Adrenal gland (tissue), 9 donors: ENCODE measurements at regions not wholly inside any gene's neighbourhood (a gene's known extent, or its start where the extent isn't known, plus 50 kb on each side); places are given as distances from the start of the nearest gene placed in this dataset.

Experiments
- DNase-seq, 7 donors: peaks; one replicate each; pipeline ENCODE4 v3.0.0-alpha.2; 2019 to 2020
- H3K27ac ChIP-seq, 5 donors: fragments of 200-600 bp; sonication (generic) in 4 of 5; 1 replicate in 3 of 5; 2 replicates in 2 of 5; pipeline versions ENCODE4 v1.5.1 to v1.8.0; 2016 to 2020; ENCODE audit warnings: mild to moderate bottlenecking in 1 of 5
- H3K27me3 ChIP-seq: fragments of 200-600 bp; 2 replicates; pipeline ENCODE4 v1.8.0; 2021
- H3K36me3 ChIP-seq, 2 donors: fragments of 200-600 bp; replicated peaks in 1 of 2; 1 replicate in 1 of 2; 2 replicates in 1 of 2; pipeline versions ENCODE4 v1.5.1 to v1.8.0; 2018 to 2022
- H3K4me1 ChIP-seq, 2 donors: fragments of 200-600 bp; replicated peaks in 1 of 2; 1 replicate in 1 of 2; 2 replicates in 1 of 2; pipeline versions ENCODE4 v1.5.1 to v1.8.0; 2018 to 2021
- H3K4me3 ChIP-seq, 4 donors: fragments of 200-600 bp; sonication (generic) in 3 of 4; one replicate each; pipeline ENCODE4 v1.5.1; 2016 to 2018
- H3K9me3 ChIP-seq, 3 donors: fragments of 200-600 bp; sonication (generic) in 1 of 3; replicated peaks in 1 of 3; 1 replicate in 2 of 3; 2 replicates in 1 of 3; pipeline versions ENCODE4 v1.5.1 to v1.8.0; 2016 to 2021
- CTCF ChIP-seq, 6 experiments: fragments of 450-650 bp in 4 of 6; fragments of 200-600 bp in 2 of 6; sonication (generic) in 1 of 6; IDR thresholded peaks; 1 replicate in 5 of 6; 2 replicates in 1 of 6; pipeline versions ENCODE4 v1.5.1 to v1.8.0; 2016 to 2021; ENCODE audit warnings: antibody characterized with exemption in 6 of 6, mild to moderate bottlenecking in 2 of 6, moderate library complexity in 1 of 6
- POLR2A ChIP-seq, 2 donors: fragments of 450-650 bp; IDR thresholded peaks; one replicate each; pipeline ENCODE4 v1.6.1; 2017; ENCODE audit warnings: antibody characterized with exemption in 2 of 2, mild to moderate bottlenecking in 2 of 2, moderate library complexity in 1 of 2
- WGBS, 4 donors: extraction: QIAGEN DNeasy Blood & Tissue Kit in 2 of 4; methylation state at CpG; one replicate each; pipeline versions ENCODE4 v1.1.5 to v1.1.7; 2013 to 2017; 5-methylcytosine and 5-hydroxymethylcytosine counted together
- intact Hi-C, 2 donors: fragments of 100-400 bp; cut with DNase I; formaldehyde crosslinking; loops; one replicate each; pipeline versions ENCODE4 v1.14.1 to v1.15.0; 2022 to 2023
- donor health status: healthy with polysubstance abuse.
- donor health status: Bipolar disorder and iron deficiency.
- donor health status: DM: yes; HTN: yes; CAD: no.
- donor health status: DM: no; HTN: no; CAD: no.
- donor health status: DM: no; HTN: no; CAD: no.

- no peak for TF ChIP-seq CTCF (IDR thresholded peaks at IDR 0.05)
- no peak for TF ChIP-seq POLR2A (IDR thresholded peaks at IDR 0.05)
- 49 to 63% (median 60%) methylated on average over 5 of the region's 5 CpGs for WGBS, 4 donors
- no peaks in the 10 kb centered on the region for H3K9me3 ChIP-seq
- H3K27ac ChIP-seq: no peak overlapping the region
- no peak overlapping the region for H3K4me3 ChIP-seq
- intact Hi-C loops: no loop called here
- no peaks in the 10 kb centered on the region for H3K27me3 ChIP-seq
- DNase-seq: no peak
- H3K36me3 ChIP-seq: no peaks in the 10 kb centered on the region
- H3K4me1 ChIP-seq: no peaks in the 10 kb centered on the region
Observed at GRCh38 chr4:129335818-129336217, 239.9 kb downstream of the C4orf33 start.

GRCh38 chr4:129336457-129337227 is 240.7 kb downstream of the C4orf33 start:
- Histone ChIP-seq H3K27me3 (no peaks in the 10 kb centered on the region), H3K4me3 (no peak overlapping the region), H3K4me1 (no peaks in the 10 kb centered on the region), H3K36me3 (no peaks in the 10 kb centered on the region), H3K27ac (no peak overlapping the region), H3K9me3 (no peaks in the 10 kb centered on the region)
- TF ChIP-seq POLR2A (IDR thresholded peaks at IDR 0.05) (no peak), CTCF (IDR thresholded peaks at IDR 0.05) (no peak)
- DNase-seq: no peak
- WGBS, 4 donors: 74 to 78% (median 76%) methylated on average over 4 of the region's 4 CpGs
- intact Hi-C loops: no loop called here

- no peak for TF ChIP-seq POLR2A (IDR thresholded peaks at IDR 0.05)
- H3K4me1 ChIP-seq: no peaks in the 10 kb centered on the region
- intact Hi-C loops: no loop called here
- 81 to 91% (median 87%) methylated on average over 4 of the region's 4 CpGs for WGBS, 4 donors
- H3K9me3 ChIP-seq: no peaks in the 10 kb centered on the region
- H3K36me3 ChIP-seq: no peaks in the 10 kb centered on the region
- H3K27me3 ChIP-seq: no peaks in the 10 kb centered on the region
- H3K4me3 ChIP-seq: no peak overlapping the region
- no peak overlapping the region for H3K27ac ChIP-seq
- no peak for DNase-seq
Observed at GRCh38 chr4:129337228-129337620, 241.3 kb downstream of the C4orf33 start.

- Histone ChIP-seq H3K4me3 (peak overlapping the region in 1 of 4 donors; percentile 33), H3K27me3 (no peaks in the 10 kb centered on the region), H3K9me3 (no peaks in the 10 kb centered on the region), H3K4me1 (peaks cover 0 to 10% of the 10 kb centered on the region in 2 donors), H3K27ac (peak overlapping the region in 1 of 5 donors; percentile 3), H3K36me3 (no peaks in the 10 kb centered on the region)
- intact Hi-C loops: no loop called here
- WGBS, 4 donors: 35 to 45% (median 36%) methylated on average over 5 of the region's 5 CpGs
- DNase-seq: no peak
- no peak for TF ChIP-seq POLR2A (IDR thresholded peaks at IDR 0.05)
- TF ChIP-seq CTCF (IDR thresholded peaks at IDR 0.05): no peak
Observed at GRCh38 chr4:129342819-129343408, 247.0 kb downstream of the C4orf33 start.
